ENCODE measurements at regions not wholly inside any gene's neighbourhood (a gene's known extent, or its start where the extent isn't known, plus 50 kb on each side); places are given as distances from the start of the nearest gene placed in this dataset.

DNA sequence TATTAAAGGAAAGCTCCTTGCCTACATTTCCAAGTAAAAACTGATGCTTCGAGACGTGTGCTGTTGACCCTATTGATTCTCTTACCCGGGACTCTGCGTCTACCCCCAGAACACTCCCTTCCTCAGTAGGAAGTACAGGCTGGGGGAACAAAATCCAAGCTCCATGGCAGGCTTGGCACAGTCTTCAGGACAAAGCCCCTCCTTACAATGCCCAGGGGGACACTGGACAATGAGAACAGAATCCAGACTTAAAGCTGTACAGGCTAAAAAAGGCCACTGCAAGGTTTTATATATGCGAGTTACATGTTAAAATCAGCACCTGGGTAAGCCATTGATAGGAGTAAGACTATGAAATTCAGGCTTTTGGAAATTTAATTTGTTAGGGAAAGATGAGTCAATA lies 250.6 kb upstream of the DAPK1 start:
- DNase-seq (ENCODE audit: low spot score in 2 of 2), result no peak
- no peak overlapping the region for H3K27ac ChIP-seq
- no peaks in the 10 kb centered on the region for H3K36me3 ChIP-seq
- no peak overlapping the region for H3K4me3 ChIP-seq
- H3K9me3 ChIP-seq, result no peaks in the 10 kb centered on the region
- TF ChIP-seq, protein P1, sequence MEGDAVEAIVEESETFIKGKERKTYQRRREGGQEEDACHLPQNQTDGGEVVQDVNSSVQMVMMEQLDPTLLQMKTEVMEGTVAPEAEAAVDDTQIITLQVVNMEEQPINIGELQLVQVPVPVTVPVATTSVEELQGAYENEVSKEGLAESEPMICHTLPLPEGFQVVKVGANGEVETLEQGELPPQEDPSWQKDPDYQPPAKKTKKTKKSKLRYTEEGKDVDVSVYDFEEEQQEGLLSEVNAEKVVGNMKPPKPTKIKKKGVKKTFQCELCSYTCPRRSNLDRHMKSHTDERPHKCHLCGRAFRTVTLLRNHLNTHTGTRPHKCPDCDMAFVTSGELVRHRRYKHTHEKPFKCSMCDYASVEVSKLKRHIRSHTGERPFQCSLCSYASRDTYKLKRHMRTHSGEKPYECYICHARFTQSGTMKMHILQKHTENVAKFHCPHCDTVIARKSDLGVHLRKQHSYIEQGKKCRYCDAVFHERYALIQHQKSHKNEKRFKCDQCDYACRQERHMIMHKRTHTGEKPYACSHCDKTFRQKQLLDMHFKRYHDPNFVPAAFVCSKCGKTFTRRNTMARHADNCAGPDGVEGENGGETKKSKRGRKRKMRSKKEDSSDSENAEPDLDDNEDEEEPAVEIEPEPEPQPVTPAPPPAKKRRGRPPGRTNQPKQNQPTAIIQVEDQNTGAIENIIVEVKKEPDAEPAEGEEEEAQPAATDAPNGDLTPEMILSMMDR (IDR thresholded peaks at IDR 0.05), result no peak
- TF ChIP-seq EP300 (IDR thresholded peaks at IDR 0.05), result no peak
- no peak for TF ChIP-seq POLR2A (IDR thresholded peaks at IDR 0.05)
- TF ChIP-seq POLR2AphosphoS5 (IDR thresholded peaks at IDR 0.05), result no peak
- H3K4me1 ChIP-seq, result peaks cover 10% of the 10 kb centered on the region
- WGBS, result 82% methylated on average over 5 of the region's 5 CpGs
- no peaks in the 10 kb centered on the region for H3K27me3 ChIP-seq

DNA sequence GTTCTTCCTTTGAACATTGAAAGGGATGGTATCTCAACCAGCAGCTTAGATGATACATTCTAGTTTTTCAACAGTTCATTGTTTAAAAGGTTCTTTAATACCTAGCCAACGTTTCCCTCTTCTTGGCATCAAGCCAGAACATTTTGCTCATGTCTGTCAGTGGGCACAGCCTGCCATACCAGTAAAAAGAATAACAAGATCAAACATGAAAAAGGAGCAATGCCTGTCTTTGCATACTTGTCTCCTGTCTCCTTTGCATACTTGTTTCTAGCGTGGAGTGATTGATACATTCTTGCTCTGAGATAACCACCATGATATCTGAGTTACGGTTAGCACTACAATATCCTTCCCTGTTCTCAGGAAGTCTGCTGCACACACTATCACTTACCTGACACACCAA lies 248.6 kb upstream of the DAPK1 start:
- no peak overlapping the region for H3K4me3 ChIP-seq
- TF ChIP-seq POLR2A (IDR thresholded peaks at IDR 0.05) (no peak), EP300 (IDR thresholded peaks at IDR 0.05) (no peak), POLR2AphosphoS5 (IDR thresholded peaks at IDR 0.05) (no peak)
- TF ChIP-seq, protein P1 (IDR thresholded peaks at IDR 0.05), result no peak
- peak overlapping the region; percentile 14 for H3K27ac ChIP-seq
- 40% methylated on average over 3 of the region's 3 CpGs for WGBS
- no peaks in the 10 kb centered on the region for H3K36me3 ChIP-seq
- no peaks in the 10 kb centered on the region for H3K9me3 ChIP-seq
- peaks cover 10% of the 10 kb centered on the region for H3K4me1 ChIP-seq
- no peaks in the 10 kb centered on the region for H3K27me3 ChIP-seq
- DNase-seq (ENCODE audit: low spot score in 2 of 2), result no peak

DNA sequence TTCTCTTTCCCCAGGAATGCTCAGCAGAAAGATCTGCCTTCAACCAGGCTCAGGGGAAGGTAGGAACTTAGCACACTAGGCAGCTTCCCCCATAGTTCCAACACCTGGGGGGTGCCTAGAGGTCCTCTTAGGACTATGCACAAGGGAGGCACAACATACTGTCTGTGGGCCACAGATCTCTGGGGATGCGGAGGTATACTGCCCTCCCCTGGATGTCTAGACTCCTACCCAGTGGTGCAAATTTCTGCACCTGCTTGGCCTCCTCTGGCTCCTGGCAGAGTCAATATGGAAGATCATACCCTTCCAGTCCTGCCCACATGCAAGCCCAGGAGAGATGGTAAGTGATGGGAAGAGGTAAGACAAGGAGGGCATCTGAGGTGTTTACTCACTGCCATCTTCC lies 247.5 kb upstream of the DAPK1 start:
- no peak overlapping the region for H3K4me3 ChIP-seq
- TF ChIP-seq, protein P1 (IDR thresholded peaks at IDR 0.05), result no peak
- TF ChIP-seq POLR2A (IDR thresholded peaks at IDR 0.05) (no peak), POLR2AphosphoS5 (IDR thresholded peaks at IDR 0.05) (no peak), EP300 (IDR thresholded peaks at IDR 0.05) (no peak)
- no peaks in the 10 kb centered on the region for H3K36me3 ChIP-seq
- no CpG with 5 or more reads among the region's 1 CpG for WGBS
- DNase-seq (ENCODE audit: low spot score in 2 of 2), result no peak
- H3K27me3 ChIP-seq, result no peaks in the 10 kb centered on the region
- no peaks in the 10 kb centered on the region for H3K9me3 ChIP-seq
- peaks cover 14% of the 10 kb centered on the region for H3K4me1 ChIP-seq
- no peak overlapping the region for H3K27ac ChIP-seq

DNA sequence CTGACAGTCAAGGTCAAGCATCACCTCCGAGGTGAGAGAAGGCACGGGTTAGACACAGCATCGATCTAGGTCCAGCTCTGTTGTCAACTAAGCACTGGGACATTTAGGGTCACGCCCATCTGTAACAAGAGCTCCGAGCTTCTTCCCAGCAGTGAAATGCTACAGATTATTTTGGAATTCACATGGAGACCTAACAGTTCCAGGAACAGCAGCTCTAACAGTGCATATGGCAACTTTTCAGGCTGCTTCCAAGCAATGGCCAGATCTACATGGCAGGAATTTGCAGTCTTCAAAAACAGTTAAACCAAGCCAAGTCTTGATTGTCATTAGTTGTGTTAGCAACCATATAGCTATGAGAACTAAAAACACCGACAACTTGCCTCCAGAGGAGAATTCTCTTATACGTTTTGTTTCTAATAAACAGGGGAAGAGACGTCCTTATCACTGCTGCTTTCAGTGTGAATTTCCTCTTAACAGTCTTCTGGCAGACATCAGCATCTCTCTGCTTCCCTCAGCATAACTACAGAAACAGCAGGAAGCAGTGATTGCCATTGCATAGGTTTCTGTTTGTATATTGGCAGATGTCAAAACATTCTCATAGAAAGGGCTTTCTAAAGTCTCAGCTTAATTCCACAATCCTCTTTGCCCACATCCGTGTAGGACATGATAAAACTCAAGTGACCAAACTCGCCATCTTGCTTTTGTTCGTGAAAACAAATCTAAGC lies 242.1 kb upstream of the DAPK1 start:
- no peak overlapping the region for H3K4me3 ChIP-seq
- no peak overlapping the region for H3K27ac ChIP-seq
- 51% methylated on average over 7 of the region's 11 CpGs for WGBS
- H3K4me1 ChIP-seq, result peaks cover 20% of the 10 kb centered on the region
- H3K36me3 ChIP-seq, result no peaks in the 10 kb centered on the region
- DNase-seq (ENCODE audit: low spot score in 2 of 2), result no peak
- no peaks in the 10 kb centered on the region for H3K27me3 ChIP-seq
- TF ChIP-seq POLR2A (IDR thresholded peaks at IDR 0.05) (no peak), EP300 (IDR thresholded peaks at IDR 0.05) (no peak), POLR2AphosphoS5 (IDR thresholded peaks at IDR 0.05) (no peak)
- TF ChIP-seq, protein P1 (IDR thresholded peaks at IDR 0.05), result no peak
- no peaks in the 10 kb centered on the region for H3K9me3 ChIP-seq

DNA sequence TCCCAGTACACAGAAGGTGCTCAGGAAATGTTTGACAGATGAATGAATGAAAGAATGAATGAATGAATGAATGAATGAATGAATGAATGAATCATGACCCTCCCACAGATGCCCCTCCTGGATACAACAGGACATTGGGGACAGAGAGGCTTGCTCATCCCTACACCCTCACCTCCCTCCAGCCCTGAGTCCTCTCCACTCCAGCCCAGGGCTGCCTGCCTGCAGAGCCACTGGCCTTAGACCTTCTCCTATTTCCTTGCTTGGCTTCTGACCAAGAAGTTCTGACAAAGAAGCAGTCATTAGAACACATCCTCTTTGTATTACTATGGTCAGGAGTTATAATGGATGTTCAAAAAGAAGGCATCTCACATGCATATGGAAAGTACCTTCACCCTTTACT lies 240.7 kb upstream of the DAPK1 start:
- H3K27ac ChIP-seq, result no peak overlapping the region
- no peaks in the 10 kb centered on the region for H3K36me3 ChIP-seq
- peaks cover 20% of the 10 kb centered on the region for H3K4me1 ChIP-seq
- TF ChIP-seq POLR2AphosphoS5 (IDR thresholded peaks at IDR 0.05) (no peak), EP300 (IDR thresholded peaks at IDR 0.05) (no peak), POLR2A (IDR thresholded peaks at IDR 0.05) (no peak)
- TF ChIP-seq, protein P1 (IDR thresholded peaks at IDR 0.05), result no peak
- no peak for DNase-seq (ENCODE audit: low spot score in 2 of 2)
- no peaks in the 10 kb centered on the region for H3K9me3 ChIP-seq
- no peaks in the 10 kb centered on the region for H3K27me3 ChIP-seq
- no peak overlapping the region for H3K4me3 ChIP-seq

Data from suprapubic skin (tissue), 4 donors.